NB4 (cell line): ENCODE measurements at regions not wholly inside any gene's neighbourhood (a gene's known extent, or its start where the extent isn't known, plus 50 kb on each side); places are given as distances from the start of the nearest gene placed in this dataset.

Experiments
- MAX ChIP-seq: IDR thresholded peaks from 2 replicates; pipeline ENCODE4 v1.6.1; 2011; ENCODE audit warnings: low read depth, low read length
- MYC ChIP-seq: IDR thresholded peaks from 2 replicates; pipeline ENCODE4 v1.6.1; 2011; ENCODE audit warnings: low read depth, low read length
- POLR2A ChIP-seq: IDR thresholded peaks from 2 replicates; pipeline ENCODE4 v1.6.1; 2011; ENCODE audit warnings: mild to moderate bottlenecking; ENCODE audit not compliant: insufficient read length; ENCODE audit errors: extremely low read depth
- TF ChIP-seq, protein P1 (sequence below): IDR thresholded peaks from one replicate; pipeline ENCODE4 v1.5.1; 2012; ENCODE audit warnings: low read depth, low read length

GRCh38 chr2:40719414-40719813, 267.5 kb upstream of the SLC8A1 start:
- TF ChIP-seq POLR2A: no peak
- TF ChIP-seq, protein P1, sequence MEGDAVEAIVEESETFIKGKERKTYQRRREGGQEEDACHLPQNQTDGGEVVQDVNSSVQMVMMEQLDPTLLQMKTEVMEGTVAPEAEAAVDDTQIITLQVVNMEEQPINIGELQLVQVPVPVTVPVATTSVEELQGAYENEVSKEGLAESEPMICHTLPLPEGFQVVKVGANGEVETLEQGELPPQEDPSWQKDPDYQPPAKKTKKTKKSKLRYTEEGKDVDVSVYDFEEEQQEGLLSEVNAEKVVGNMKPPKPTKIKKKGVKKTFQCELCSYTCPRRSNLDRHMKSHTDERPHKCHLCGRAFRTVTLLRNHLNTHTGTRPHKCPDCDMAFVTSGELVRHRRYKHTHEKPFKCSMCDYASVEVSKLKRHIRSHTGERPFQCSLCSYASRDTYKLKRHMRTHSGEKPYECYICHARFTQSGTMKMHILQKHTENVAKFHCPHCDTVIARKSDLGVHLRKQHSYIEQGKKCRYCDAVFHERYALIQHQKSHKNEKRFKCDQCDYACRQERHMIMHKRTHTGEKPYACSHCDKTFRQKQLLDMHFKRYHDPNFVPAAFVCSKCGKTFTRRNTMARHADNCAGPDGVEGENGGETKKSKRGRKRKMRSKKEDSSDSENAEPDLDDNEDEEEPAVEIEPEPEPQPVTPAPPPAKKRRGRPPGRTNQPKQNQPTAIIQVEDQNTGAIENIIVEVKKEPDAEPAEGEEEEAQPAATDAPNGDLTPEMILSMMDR: no peak
- TF ChIP-seq MYC: no peak
- TF ChIP-seq MAX: no peak
